ENCODE measurements at regions not wholly inside any gene's neighbourhood (a gene's known extent, or its start where the extent isn't known, plus 50 kb on each side); places are given as distances from the start of the nearest gene placed in this dataset.

DNA sequence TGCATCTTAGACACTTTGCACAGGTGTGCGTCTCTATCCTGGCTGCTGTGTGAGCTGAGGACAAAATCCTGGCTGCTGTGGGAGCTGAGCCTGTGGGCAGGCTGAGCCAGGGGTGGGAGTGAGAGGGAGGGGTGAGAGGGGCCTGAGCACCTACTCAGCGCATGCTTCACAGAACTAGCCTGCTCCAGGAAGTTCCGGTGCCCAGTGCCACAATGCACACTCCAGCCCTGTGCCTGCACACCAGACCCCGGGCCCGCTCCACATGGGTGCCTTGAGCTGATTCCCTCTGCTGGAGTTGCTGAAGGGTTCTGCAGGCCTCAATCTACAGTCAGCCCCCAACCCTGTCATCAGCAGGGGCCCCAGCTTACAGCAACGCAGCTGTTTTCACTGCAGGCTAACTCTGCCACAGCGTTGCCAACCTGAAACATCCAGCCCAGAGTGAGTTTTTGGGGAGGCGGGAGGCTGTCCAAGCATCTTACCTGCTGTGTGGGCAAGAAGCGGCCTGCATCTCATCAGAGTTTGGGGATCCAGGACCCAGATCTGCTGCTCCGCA lies 1377.9 kb downstream of the TBC1D22A start:
- TF ChIP-seq, protein P1, sequence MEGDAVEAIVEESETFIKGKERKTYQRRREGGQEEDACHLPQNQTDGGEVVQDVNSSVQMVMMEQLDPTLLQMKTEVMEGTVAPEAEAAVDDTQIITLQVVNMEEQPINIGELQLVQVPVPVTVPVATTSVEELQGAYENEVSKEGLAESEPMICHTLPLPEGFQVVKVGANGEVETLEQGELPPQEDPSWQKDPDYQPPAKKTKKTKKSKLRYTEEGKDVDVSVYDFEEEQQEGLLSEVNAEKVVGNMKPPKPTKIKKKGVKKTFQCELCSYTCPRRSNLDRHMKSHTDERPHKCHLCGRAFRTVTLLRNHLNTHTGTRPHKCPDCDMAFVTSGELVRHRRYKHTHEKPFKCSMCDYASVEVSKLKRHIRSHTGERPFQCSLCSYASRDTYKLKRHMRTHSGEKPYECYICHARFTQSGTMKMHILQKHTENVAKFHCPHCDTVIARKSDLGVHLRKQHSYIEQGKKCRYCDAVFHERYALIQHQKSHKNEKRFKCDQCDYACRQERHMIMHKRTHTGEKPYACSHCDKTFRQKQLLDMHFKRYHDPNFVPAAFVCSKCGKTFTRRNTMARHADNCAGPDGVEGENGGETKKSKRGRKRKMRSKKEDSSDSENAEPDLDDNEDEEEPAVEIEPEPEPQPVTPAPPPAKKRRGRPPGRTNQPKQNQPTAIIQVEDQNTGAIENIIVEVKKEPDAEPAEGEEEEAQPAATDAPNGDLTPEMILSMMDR (IDR thresholded peaks at IDR 0.05; ENCODE audit: insufficient read depth, low read depth, low read length, missing control alignments), result no peak
- no peak for DNase-seq (ENCODE audit: low read depth)
- no peak overlapping the region for H3K4me3 ChIP-seq (ENCODE audit: low read length)

DNA sequence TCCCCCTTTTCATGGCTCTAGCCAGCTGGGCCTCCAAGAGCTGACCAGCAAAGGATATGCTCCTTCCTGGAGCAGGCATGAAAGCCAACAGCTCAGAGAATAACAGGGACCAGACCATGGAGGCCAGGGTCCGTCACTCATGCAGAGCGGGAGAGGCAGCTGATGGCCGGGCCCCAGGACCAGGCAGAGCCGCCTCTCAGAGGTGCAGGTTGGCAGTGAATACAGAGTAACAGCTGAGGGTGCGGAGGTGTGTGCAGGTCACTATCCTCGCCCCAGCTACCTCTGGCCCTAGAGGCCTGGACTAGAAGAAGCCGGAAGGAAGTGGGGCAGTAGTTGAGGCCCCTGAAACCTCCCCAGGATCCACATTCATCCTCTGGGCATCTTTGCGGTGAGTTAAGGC lies 1377.3 kb downstream of the TBC1D22A start:
- no peak overlapping the region for H3K4me3 ChIP-seq (ENCODE audit: low read length)
- no peak for DNase-seq (ENCODE audit: low read depth)
- TF ChIP-seq, protein P1 (IDR thresholded peaks at IDR 0.05; ENCODE audit: insufficient read depth, low read depth, low read length, missing control alignments), result no peak

DNA sequence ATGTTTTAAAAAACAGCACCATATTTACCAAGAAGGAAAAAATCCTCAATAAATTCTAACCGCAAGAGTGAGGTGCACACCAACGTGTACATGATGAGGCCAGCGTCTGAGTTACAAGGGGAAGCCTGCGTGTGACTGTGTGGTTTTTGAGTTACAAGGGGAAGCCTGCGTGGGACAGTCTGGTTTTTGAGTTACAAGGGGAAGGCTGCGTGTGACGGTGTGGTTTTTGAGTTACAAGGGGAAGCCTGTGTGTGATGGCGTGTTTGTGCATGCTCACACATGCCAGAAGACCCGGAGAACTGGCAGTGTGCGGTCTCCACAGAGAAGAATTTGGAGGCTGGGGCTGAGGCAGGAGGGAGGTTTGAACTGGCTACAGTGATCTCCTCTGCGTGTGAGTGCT lies 1376.4 kb downstream of the TBC1D22A start:
- no peak overlapping the region for H3K4me3 ChIP-seq (ENCODE audit: low read length)
- DNase-seq (ENCODE audit: low read depth), result no peak
- TF ChIP-seq, protein P1 (IDR thresholded peaks at IDR 0.05; ENCODE audit: insufficient read depth, low read depth, low read length, missing control alignments), result no peak

GRCh38 chr22:48138427-48138826 lies 1376.0 kb downstream of the TBC1D22A start:
- TF ChIP-seq, protein P1 (IDR thresholded peaks at IDR 0.05; ENCODE audit: insufficient read depth, low read depth, low read length, missing control alignments), result no peak
- no peak for DNase-seq (ENCODE audit: low read depth)
- H3K4me3 ChIP-seq (ENCODE audit: low read length), result no peak overlapping the region

DNA sequence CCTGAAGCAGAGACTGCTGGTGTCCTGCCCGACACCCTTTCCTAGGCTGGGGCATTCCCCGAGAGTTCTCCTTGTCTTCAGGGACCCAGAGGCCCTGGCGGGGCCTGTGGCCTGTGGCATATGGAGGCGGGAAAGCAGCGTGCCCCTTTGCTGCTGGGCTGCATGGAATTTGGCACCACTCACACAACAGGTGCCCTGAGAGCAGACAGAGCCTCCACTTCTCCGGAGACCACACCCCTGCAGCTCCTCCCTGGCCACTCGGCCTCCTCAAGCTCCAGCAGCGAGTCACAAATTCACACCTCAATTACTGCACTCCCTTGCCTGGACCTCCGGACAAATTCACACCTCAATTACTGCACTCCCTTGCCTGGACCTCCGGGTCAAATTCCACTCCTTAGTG lies 1375.2 kb downstream of the TBC1D22A start:
- no peak for DNase-seq (ENCODE audit: low read depth)
- TF ChIP-seq, protein P1 (IDR thresholded peaks at IDR 0.05; ENCODE audit: insufficient read depth, low read depth, low read length, missing control alignments), result no peak
- H3K4me3 ChIP-seq (ENCODE audit: low read length), result no peak overlapping the region

DNA sequence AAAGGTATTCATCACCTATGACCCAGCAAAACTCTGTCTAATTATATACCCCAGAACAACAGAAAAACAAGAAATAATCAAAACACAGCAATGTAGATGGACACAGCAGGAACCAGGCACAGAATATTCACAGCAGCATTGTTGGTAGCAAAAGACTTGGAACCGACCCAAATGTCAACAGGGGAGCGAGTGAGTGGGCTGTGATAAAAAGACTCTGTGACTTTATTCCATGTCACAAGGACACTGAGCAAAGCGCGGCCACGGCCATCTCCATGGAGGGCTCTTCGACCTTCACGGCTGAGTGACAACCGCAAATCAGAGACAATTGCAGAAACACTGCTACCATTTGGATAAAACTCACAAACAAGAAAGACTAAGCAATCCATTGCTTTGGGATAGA lies 1373.1 kb downstream of the TBC1D22A start:
- TF ChIP-seq, protein P1 (IDR thresholded peaks at IDR 0.05; ENCODE audit: insufficient read depth, low read depth, low read length, missing control alignments), result no peak
- no peak overlapping the region for H3K4me3 ChIP-seq (ENCODE audit: low read length)
- no peak for DNase-seq (ENCODE audit: low read depth)

- no peak for DNase-seq (ENCODE audit: low read depth)
- TF ChIP-seq, protein P1 (IDR thresholded peaks at IDR 0.05; ENCODE audit: insufficient read depth, low read depth, low read length, missing control alignments), result no peak
- H3K4me3 ChIP-seq (ENCODE audit: low read length), result no peak overlapping the region
Measured at GRCh38 chr22:48125416-48125815, 1363.0 kb downstream of the TBC1D22A start.

Data from epithelial cell of esophagus (primary cell).